ENCODE measurements at regions not wholly inside any gene's neighbourhood (a gene's known extent, or its start where the extent isn't known, plus 50 kb on each side); places are given as distances from the start of the nearest gene placed in this dataset.

DNA sequence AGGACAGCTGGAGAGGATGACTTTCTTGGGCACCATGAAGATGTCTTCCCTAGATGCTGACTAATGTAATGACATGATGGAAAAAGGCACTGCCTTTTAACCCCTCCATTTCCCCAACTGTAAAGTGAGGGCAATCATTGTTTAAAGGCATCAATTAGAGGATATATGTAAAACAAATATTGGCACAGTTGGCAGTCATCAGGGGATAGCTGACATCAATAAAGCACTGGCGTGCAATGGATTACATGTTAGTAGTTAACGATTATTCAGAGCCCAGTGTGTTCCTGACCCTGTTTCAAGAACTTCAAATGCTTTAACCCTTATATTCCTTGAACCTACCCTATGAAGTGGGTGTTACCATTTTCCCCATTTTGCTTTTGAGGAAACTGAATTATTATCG is 100.7 kb downstream of the TMEM114 start:
- Histone ChIP-seq H3K4me1 (ENCODE audit: control insufficient read depth, insufficient read depth, low read length) (no peaks in the 10 kb centered on the region), H3K9ac (ENCODE audit: low read length) (no peak overlapping the region), H3K4me3 (ENCODE audit: low read length) (no peak overlapping the region), H3K36me3 (ENCODE audit: control insufficient read depth, insufficient read depth, low read length) (no peaks in the 10 kb centered on the region), H3K9me3 (ENCODE audit: control insufficient read depth, low read length) (no peaks in the 10 kb centered on the region), H3K27me3 (ENCODE audit: control insufficient read depth, insufficient read depth, low read length) (no peaks in the 10 kb centered on the region)

DNA sequence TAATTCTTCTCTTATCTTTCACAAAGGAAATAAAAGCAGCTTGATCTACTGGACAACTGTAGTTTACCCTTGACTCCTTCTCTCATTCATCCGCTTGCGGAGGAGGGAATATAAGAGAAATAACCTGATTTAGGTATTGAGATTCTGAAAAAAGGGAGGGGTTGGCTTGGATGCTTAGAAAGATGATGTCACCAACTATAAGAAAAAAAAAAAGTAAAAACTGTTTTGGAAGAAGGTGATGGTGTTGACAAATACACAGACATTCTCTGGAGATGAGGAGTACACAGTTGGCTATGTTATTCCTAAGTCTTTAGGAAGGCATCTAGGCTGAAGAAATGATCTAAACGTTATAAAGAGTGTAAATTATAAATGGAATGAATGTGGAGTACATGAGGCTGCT is 103.3 kb downstream of the TMEM114 start:
- Histone ChIP-seq H3K27me3 (ENCODE audit: control insufficient read depth, insufficient read depth, low read length) (no peaks in the 10 kb centered on the region), H3K36me3 (ENCODE audit: control insufficient read depth, insufficient read depth, low read length) (no peaks in the 10 kb centered on the region), H3K9ac (ENCODE audit: low read length) (no peak overlapping the region), H3K9me3 (ENCODE audit: control insufficient read depth, low read length) (no peaks in the 10 kb centered on the region), H3K4me3 (ENCODE audit: low read length) (no peak overlapping the region), H3K4me1 (ENCODE audit: control insufficient read depth, insufficient read depth, low read length) (no peaks in the 10 kb centered on the region)

DNA sequence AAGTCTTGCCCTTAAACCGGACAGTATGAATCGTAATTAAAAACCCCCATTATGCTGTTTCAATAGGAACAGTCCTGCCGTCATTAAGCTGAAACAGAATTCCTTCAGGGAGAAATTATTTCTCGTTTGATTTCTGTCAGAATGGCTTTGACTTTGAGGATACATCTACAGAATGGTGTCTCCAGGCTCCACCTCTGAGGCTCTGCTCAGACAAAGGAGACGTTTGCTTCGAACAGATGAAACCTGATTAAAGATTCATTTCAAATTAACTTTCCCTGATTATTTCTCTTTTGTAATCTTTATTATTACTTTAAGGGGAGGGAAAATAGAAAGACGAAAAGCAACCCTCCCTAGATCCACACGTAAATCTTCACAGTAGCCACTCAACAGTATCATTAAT is 106.9 kb downstream of the TMEM114 start:
- no peak overlapping the region for H3K4me3 ChIP-seq (ENCODE audit: low read length)
- H3K9me3 ChIP-seq (ENCODE audit: control insufficient read depth, low read length): no peaks in the 10 kb centered on the region
- H3K36me3 ChIP-seq (ENCODE audit: control insufficient read depth, insufficient read depth, low read length): no peaks in the 10 kb centered on the region
- H3K4me1 ChIP-seq (ENCODE audit: control insufficient read depth, insufficient read depth, low read length): no peaks in the 10 kb centered on the region
- H3K9ac ChIP-seq (ENCODE audit: low read length): no peak overlapping the region
- no peaks in the 10 kb centered on the region for H3K27me3 ChIP-seq (ENCODE audit: control insufficient read depth, insufficient read depth, low read length)

DNA sequence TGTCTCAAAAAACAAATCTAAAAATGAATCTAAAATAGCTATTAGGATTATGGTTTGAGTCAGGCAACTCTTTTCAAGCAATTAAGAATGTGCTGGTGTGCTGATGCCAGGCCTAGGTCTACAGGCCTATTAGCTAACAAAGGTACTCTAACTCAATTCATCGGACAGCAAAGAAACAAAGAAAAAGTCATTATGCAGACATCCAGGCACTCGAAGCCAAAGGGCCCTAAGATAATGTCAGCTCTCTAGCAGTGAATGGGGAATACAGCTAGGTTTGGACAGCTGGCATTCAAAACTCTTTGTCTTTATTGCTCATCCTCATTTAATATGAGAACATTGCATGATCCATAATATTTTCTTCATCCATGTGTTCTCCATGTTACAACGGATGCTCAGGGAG is 108.5 kb downstream of the TMEM114 start:
- Histone ChIP-seq H3K9me3 (ENCODE audit: control insufficient read depth, low read length) (no peaks in the 10 kb centered on the region), H3K36me3 (ENCODE audit: control insufficient read depth, insufficient read depth, low read length) (no peaks in the 10 kb centered on the region), H3K9ac (ENCODE audit: low read length) (no peak overlapping the region), H3K4me3 (ENCODE audit: low read length) (no peak overlapping the region), H3K4me1 (ENCODE audit: control insufficient read depth, insufficient read depth, low read length) (no peaks in the 10 kb centered on the region), H3K27me3 (ENCODE audit: control insufficient read depth, insufficient read depth, low read length) (no peaks in the 10 kb centered on the region)

DNA sequence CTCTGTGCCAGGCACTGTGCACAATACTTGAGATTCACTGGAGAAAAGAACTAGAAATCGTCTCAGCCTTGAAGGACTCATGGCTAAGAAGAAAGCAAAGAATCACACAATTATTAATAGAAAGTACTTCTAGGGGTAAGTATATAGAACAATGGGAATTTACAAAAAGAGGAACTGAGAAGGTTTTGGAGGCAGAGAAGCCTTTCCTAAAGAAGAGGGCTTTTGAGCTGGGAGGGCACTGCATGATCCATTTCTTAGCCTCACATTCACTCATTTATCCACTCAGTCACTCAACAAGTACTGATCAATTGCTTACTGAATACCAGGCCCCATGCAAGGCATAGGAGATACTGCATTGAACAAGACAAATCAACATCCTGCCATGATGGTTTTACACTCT is 113.5 kb downstream of the TMEM114 start:
- Histone ChIP-seq H3K4me3 (ENCODE audit: low read length) (no peak overlapping the region), H3K27me3 (ENCODE audit: control insufficient read depth, insufficient read depth, low read length) (no peaks in the 10 kb centered on the region), H3K9me3 (ENCODE audit: control insufficient read depth, low read length) (no peaks in the 10 kb centered on the region), H3K9ac (ENCODE audit: low read length) (no peak overlapping the region), H3K36me3 (ENCODE audit: control insufficient read depth, insufficient read depth, low read length) (no peaks in the 10 kb centered on the region), H3K4me1 (ENCODE audit: control insufficient read depth, insufficient read depth, low read length) (no peaks in the 10 kb centered on the region)

DNA sequence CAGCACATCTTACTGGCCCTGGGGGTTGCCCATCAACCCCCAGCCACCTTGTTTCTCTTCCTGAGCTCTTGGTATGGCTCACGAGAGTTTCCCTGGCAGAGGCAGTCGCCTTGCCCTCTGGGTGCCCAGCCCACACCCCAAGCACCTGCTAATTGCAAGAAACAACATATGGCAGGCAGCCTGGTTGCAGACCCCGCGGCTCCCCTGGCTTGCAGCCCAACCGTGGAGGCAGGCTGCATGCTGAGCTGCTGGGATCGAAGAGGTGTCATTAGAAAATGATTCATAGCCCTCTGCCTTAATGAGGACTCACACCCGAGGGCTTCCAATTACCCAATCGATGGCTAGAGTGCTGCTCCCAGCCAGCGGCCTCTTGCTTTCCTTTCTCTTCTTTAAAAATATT is 115.7 kb downstream of the TMEM114 start:
- Histone ChIP-seq H3K27me3 (ENCODE audit: control insufficient read depth, insufficient read depth, low read length) (no peaks in the 10 kb centered on the region), H3K4me3 (ENCODE audit: low read length) (no peak overlapping the region), H3K9me3 (ENCODE audit: control insufficient read depth, low read length) (no peaks in the 10 kb centered on the region), H3K4me1 (ENCODE audit: control insufficient read depth, insufficient read depth, low read length) (no peaks in the 10 kb centered on the region), H3K36me3 (ENCODE audit: control insufficient read depth, insufficient read depth, low read length) (no peaks in the 10 kb centered on the region), H3K9ac (ENCODE audit: low read length) (no peak overlapping the region)

DNA sequence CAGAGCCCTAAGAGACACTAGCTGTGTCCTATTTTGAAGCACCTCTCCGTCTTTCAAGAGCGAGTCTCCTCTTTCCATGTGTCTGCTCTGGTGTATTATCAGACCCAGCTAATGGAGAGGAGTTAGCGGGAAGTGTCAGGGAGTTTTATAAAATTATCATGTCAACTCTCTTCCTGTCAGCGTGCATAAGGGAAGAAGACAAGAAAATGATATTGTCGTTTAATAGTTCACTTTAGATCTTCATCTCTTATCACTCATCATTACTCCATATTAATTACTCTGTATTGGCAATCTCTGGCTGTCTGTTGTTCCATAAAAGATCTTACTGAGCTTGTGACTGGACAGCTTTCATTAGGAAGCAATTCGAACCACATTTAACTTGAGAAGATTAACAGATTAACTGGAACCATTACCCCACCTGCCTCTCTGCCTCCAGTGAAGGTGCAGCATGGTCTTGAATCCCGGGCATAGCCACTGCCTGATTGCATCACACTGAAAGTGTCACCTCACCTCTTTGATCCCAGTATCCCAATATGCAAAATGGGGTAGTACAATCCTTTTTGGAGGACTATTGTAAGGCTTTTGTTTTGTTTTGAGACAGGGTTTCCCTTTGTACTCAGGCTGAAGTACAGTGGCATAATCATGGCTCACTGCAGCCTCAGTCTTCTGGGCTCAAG is 121.1 kb downstream of the TMEM114 start:
- Histone ChIP-seq H3K27me3 (ENCODE audit: control insufficient read depth, insufficient read depth, low read length) (no peaks in the 10 kb centered on the region), H3K9ac (ENCODE audit: low read length) (no peak overlapping the region), H3K4me1 (ENCODE audit: control insufficient read depth, insufficient read depth, low read length) (no peaks in the 10 kb centered on the region), H3K36me3 (ENCODE audit: control insufficient read depth, insufficient read depth, low read length) (no peaks in the 10 kb centered on the region), H3K4me3 (ENCODE audit: low read length) (no peak overlapping the region), H3K9me3 (ENCODE audit: control insufficient read depth, low read length) (no peaks in the 10 kb centered on the region)

DNA sequence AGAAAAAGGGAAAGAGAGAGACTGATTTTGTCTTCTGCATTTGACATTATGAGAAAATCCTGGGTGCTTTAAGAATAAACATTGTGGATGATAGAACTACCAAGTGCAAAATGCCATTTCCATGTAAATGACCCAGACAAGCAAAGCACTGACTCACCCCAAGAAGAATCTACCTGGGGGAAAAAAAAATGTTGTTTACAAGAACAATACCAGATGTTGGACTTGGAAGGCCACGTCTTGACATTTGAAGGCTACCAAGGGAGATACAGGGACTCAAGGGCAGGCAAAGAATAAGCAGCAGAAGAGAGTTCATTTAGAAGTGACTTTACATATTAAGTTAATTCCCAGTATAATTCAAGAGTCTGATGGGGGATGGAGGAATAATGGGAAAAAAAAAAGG is 125.3 kb downstream of the TMEM114 start:
- Histone ChIP-seq H3K36me3 (ENCODE audit: control insufficient read depth, insufficient read depth, low read length) (no peaks in the 10 kb centered on the region), H3K27me3 (ENCODE audit: control insufficient read depth, insufficient read depth, low read length) (no peaks in the 10 kb centered on the region), H3K9ac (ENCODE audit: low read length) (no peak overlapping the region), H3K9me3 (ENCODE audit: control insufficient read depth, low read length) (no peaks in the 10 kb centered on the region), H3K4me1 (ENCODE audit: control insufficient read depth, insufficient read depth, low read length) (no peaks in the 10 kb centered on the region), H3K4me3 (ENCODE audit: low read length) (no peak overlapping the region)

DNA sequence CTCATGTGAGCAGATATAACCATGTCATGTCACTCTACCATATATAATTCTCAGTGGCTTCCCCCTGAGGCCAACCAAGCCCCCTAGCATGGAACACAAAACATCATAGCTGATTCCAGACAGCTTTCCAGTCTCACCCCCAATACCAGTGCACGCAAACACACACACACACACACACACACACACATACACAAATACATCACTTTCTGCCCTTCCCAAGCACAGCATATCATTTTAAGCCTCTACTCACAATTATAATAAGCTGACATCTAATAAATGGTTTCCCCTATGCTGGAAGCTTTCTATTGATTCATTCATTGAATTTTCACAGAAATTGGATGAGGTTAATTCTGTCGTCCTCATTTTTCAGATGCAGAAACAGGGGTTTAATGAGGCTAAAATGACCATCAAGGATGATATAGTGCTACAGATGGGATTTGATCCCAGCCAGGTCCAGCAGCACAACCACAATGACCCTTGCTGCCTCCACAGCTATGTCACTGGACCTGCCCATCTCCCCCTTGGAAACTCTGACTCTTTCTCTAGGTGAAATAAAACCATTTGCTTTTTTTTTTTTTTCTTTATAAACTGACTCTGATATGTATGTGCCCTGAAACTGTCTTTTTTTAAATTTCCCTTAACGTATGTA is 131.1 kb downstream of the TMEM114 start:
- Histone ChIP-seq H3K9ac (ENCODE audit: low read length) (no peak overlapping the region), H3K4me1 (ENCODE audit: control insufficient read depth, insufficient read depth, low read length) (no peaks in the 10 kb centered on the region), H3K9me3 (ENCODE audit: control insufficient read depth, low read length) (no peaks in the 10 kb centered on the region), H3K27me3 (ENCODE audit: control insufficient read depth, insufficient read depth, low read length) (no peaks in the 10 kb centered on the region), H3K36me3 (ENCODE audit: control insufficient read depth, insufficient read depth, low read length) (no peaks in the 10 kb centered on the region), H3K4me3 (ENCODE audit: low read length) (no peak overlapping the region)

DNA sequence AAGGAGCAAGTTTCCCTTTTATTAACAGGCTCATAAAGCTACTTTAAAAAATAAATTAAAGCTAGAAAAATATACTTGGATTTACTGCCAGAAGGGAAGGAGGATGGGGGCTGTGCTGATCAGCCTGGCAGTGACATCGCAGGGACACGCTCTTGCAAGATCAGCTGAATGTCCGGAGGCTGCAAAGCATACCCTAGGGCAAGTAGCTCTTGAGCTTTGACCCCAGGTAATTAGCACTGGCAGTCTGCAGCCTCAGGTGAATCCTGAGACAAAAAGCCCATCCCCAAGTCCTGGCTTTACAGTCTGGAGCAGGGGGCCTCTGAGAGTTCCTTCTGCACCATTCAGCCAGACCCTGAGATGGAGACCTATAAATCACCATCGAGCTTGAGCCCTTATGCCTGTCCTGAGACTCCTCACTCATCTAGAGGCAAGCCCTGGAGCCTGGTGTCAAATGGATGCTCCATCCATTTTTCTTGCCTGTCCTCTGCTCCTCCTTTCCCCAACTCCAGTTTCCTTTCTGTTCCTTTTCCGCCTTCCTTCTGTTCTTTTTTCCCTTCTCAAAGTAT is 131.7 kb downstream of the TMEM114 start:
- Histone ChIP-seq H3K4me3 (ENCODE audit: low read length) (no peak overlapping the region), H3K4me1 (ENCODE audit: control insufficient read depth, insufficient read depth, low read length) (no peaks in the 10 kb centered on the region), H3K9ac (ENCODE audit: low read length) (no peak overlapping the region), H3K27me3 (ENCODE audit: control insufficient read depth, insufficient read depth, low read length) (no peaks in the 10 kb centered on the region), H3K36me3 (ENCODE audit: control insufficient read depth, insufficient read depth, low read length) (no peaks in the 10 kb centered on the region), H3K9me3 (ENCODE audit: control insufficient read depth, low read length) (no peaks in the 10 kb centered on the region)

DNA sequence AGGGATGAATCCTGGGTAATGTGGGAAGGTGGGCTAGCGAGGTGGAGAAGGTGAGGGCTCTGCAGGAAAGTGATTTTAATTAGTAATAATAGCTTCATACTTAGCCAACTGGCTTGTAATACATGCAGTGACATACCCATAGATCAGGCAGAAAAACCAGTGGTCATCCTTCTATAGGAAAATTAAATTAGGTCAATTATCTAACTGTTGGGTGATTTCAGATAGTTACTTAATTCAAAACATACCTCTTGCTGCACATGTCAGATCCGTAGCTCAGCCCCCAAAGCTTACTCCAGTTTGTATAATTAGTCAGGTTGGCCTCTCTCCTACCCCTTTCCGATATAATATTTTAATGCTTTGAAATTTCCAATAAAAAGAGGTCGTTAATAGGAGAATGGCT is 137.0 kb downstream of the TMEM114 start:
- Histone ChIP-seq H3K9me3 (ENCODE audit: control insufficient read depth, low read length) (no peaks in the 10 kb centered on the region), H3K36me3 (ENCODE audit: control insufficient read depth, insufficient read depth, low read length) (no peaks in the 10 kb centered on the region), H3K9ac (ENCODE audit: low read length) (no peak overlapping the region), H3K4me1 (ENCODE audit: control insufficient read depth, insufficient read depth, low read length) (no peaks in the 10 kb centered on the region), H3K4me3 (ENCODE audit: low read length) (no peak overlapping the region), H3K27me3 (ENCODE audit: control insufficient read depth, insufficient read depth, low read length) (no peaks in the 10 kb centered on the region)

DNA sequence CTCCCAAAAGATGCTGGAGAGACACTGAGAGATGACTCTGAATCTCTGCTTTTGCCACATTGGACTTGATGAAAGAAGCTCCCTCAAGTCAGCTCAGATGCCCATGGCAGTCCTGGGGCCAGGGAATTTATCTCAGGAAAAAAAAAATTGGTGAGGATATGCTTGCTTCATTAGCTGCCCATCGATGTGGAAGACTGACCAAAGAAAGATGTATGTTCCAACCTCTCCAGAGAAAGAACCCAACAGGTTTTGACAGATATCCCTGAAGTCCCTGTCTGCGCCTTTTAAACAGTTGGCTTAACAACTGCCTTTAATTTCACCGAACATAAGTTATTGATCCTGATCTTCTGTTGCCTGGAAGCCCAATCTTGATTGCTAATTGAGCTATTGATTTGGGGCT is 137.4 kb downstream of the TMEM114 start:
- H3K9me3 ChIP-seq (ENCODE audit: control insufficient read depth, low read length): no peaks in the 10 kb centered on the region
- H3K36me3 ChIP-seq (ENCODE audit: control insufficient read depth, insufficient read depth, low read length): no peaks in the 10 kb centered on the region
- no peaks in the 10 kb centered on the region for H3K4me1 ChIP-seq (ENCODE audit: control insufficient read depth, insufficient read depth, low read length)
- H3K27me3 ChIP-seq (ENCODE audit: control insufficient read depth, insufficient read depth, low read length): no peaks in the 10 kb centered on the region
- H3K9ac ChIP-seq (ENCODE audit: low read length): no peak overlapping the region
- no peak overlapping the region for H3K4me3 ChIP-seq (ENCODE audit: low read length)
